HG03565 (cell line): ENCODE measurements at regions not wholly inside any gene's neighbourhood (a gene's known extent, or its start where the extent isn't known, plus 50 kb on each side); places are given as distances from the start of the nearest gene placed in this dataset.
A peak's percentile ranks its signal among the peaks of the same experiment; 100 is the strongest.

Experiments used
- ATAC-seq: cut with Tn5 transposase; IDR thresholded peaks from one replicate; pipeline ENCODE4 v1.9.1; 2021; ENCODE audit warnings: mild to moderate bottlenecking, moderate library complexity; ENCODE audit not compliant: unreplicated experiment

DNA sequence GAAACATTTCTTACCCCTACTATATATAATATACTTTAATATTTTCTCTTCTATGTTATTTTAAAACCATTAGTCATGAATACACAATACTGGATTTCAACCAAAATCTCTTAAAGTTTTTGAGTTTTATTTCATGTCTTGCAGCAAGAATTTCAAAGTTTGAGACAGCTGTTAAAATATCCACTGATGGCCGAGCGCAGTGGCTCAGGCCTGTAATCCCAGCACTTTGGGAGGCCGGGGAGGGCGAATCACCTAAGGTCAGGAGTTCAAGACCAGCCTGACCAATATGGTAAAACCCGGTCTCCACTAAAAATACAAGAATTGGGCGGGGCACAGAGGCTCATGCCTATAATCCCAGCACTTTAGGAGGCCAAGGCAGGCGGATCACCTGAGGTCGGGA lies 59.7 kb upstream of the DAPK1 start:
- ATAC-seq = no peak

- no peak for ATAC-seq
Measured at GRCh38 chr9:87441251-87441650, 56.4 kb upstream of the DAPK1 start.

DNA sequence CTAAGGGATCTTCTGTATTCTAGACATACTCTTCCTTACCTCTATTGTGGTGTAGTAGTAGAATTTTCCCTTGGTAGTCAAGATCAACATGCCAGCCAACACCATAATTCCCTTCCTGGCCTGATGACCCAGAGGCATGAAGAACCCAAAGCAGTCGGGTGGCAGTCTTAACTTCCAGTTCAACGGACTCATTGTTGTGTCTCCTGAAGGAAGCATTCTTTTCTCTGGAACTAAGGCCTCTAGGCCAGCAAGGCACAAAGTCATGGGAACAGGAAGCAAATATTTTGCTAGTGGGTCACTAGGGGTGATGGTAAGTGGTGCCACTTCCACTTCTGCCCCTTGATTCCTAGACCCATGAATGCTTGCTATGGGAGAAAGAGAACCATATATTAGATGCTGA lies 55.2 kb upstream of the DAPK1 start:
- ATAC-seq = no peak

DNA sequence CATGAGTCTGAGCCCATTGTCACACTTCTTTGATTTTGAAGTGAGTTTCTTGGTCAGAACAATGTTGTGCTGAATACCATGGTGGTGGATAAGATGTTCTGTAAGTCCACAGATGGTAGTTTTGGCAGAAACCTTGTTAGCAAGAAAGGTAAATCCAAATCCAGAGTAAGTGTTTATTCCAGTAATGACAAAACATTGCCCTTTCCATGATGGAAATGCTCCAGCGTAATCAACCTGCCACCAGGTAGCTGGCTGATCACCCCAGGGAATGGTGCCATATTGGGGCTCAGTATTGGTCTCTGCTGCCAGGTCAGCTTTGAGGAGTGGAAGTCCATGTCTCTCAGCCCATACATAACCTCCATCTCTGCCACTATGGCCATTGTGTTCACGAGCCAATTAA lies 54.7 kb upstream of the DAPK1 start:
- ATAC-seq = no peak

DNA sequence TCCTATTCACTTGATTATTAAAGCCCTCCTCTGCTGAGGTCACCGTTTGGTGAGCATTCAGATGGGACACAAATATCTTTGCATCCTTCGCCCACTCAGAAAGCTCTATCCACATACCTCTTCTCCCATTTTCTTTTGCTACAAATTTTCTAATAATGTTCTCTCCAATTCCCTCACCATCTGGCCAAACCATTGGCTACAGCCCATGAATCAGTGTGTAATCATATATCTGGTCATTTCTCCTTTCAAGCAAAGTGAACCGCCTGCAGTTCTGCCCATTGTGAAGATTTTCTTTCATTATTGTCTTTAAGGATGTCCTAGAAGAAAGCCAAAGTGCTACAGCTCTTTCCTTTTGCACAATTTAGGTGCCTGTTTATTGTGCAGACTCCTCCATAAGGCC lies 54.2 kb upstream of the DAPK1 start:
- ATAC-seq = no peak

DNA sequence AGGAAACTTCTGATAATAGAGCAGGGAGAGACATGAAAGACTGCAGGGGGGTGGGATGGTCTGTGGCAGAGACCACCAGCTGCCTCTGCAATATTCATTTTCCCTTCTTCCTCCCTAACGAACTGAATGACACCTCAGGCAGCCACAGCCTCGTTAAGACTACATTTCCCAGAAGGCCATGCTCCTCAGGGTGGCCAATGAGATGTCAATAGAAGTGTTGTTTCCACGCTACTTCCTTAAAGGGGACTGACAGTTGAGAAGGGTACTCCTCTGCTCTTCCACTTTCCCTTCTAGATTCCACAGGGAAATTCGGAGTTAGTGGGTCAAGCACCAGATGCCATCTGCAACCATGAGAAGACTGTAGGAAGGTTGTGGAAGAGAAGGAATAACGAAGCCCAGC lies 52.0 kb upstream of the DAPK1 start:
- peak; percentile 92 for ATAC-seq

DNA sequence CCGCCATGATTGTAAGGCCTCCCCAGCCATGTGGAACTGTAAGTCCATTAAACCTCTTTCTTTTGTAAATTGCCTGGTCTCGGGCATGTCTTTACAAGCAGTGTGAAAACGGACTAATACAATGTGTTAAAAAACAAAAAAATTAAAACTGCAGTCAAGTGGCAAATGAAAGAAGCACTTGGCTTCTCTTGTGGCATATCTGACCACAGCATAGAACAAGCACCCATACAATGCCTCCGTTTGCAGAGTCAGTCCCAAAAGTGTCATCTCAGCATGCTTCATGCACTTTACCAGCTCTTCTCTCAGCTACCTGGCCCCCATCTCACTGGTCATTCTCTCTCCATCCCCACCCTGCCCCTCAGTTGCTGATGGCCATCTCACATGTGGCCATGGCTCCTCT lies 51.1 kb upstream of the DAPK1 start:
- no peak for ATAC-seq

DNA sequence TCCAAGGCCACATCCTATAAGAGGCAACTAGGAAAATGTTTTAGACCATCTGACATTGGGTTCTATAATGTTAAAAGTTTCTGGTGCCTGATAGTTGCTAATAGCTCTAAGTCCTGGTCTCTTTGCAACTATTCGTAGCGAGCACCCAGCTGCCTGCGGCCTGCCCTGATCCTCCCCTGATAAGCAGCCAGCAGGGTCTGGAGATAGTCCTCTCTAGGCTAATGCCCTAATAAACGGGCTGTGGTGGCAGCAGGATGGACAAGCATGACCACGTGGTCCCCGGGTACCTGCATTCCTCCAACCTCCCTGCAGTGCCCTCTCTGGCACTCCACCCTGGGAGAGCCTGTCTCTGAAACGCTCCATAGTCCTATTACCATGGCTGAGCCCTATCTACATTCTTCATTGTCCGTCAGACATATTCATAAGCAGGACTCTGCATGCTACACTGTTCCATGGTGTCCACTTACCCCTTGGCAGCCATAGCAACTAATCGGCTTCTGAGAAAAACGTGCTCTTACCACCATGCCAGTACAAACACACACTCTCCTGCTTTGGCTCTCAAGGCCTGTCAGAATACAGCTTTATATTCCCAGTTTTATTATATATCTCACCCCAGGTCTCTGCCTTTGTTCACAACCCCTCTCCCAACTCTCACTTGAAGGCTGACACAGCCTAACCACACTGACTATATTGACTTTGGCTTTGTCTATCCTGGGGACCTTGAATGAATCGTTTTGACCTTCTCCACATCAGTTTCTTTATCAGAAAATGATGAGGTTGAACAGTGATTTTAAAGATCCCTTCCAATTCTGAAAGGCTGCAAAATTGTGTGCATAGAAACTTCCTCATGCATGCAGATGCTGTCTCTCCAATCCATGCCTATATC lies 49.9 kb upstream of the DAPK1 start:
- ATAC-seq = no peak
